Medulla oblongata (tissue), 1 donor: ENCODE measurements at regions not wholly inside any gene's neighbourhood (a gene's known extent, or its start where the extent isn't known, plus 50 kb on each side); places are given as distances from the start of the nearest gene placed in this dataset.
"Not testable (repeated sequence)": the region's sequence is repeated elsewhere in the genome, so short reads cannot be mapped to it uniquely, and the experiment has no call there.

Experiments used
- DNase-seq: peaks from one replicate; pipeline ENCODE4 v3.0.0-alpha.2; 2015; ENCODE audit errors: extremely low spot score

GRCh38 chr16:63135069-63135468, 1098.8 kb upstream of the CDH8 start:
- DNase-seq = no peak

DNA sequence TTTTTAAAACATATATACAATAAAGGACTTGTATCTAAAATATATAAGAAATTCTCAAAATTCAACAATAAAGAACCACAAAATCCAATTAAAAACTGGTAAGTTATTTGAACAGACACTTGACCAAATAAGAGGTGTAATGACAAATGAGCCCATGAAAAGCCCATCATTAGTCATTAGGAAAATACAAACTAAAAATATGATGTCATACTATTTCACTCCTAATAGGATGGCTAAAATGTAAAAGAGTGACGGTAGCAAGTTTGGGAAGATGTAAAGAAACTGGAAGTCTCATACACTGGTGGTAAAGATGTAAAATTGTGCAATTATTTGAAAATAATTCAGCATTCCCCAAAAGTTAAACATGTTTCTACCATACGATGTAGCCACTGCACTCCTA, 1095.3 kb upstream of the CDH8 start:
- no peak for DNase-seq

DNA sequence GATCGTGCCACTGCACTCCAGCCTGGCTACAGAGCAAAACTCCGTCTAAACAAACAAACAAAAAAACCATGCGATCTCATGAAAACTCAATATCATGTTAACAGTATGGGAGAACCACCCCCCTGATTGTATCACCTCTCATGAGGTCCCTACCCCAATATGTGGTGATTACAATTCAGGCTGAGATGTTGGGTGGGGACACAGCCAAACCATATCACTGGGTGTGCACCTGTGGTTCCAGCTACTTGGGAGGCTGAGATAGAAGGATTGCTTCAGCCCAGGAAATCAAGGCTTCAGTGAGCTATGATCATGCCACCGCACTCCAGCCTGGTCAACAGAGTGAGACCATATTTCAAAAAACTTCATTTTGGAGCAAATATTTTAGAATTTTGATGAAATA, 1094.7 kb upstream of the CDH8 start:
- DNase-seq = no peak

- DNase-seq = no peak
Measured at GRCh38 chr16:63129411-63130125, 1093.3 kb upstream of the CDH8 start.

- not testable (repeated sequence) for DNase-seq
Measured at GRCh38 chr16:63119905-63120304, 1083.7 kb upstream of the CDH8 start.

- no peak for DNase-seq
Measured at GRCh38 chr16:63100082-63100481, 1063.8 kb upstream of the CDH8 start.

DNA sequence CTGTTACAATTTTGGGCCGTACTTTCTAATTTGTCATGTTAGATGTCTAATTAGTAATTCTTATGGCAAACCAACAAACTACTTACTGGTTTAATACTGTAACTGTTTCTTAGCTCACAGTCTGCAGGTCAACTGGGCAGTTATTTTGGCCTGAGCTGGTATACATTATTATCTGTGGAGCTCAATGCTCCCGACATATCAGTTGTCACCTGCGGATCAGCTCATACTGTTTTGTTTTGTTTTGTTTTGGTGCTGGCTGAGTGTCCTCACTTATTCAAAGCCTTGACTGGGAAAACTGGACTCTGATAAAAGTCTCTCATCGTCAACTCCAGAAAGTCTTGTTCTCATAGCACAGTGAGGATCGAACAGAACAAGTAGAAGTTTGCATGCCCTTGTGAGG, 1060.6 kb upstream of the CDH8 start:
- no peak for DNase-seq

GRCh38 chr16:63092736-63093135, 1056.5 kb upstream of the CDH8 start:
- no peak for DNase-seq

DNA sequence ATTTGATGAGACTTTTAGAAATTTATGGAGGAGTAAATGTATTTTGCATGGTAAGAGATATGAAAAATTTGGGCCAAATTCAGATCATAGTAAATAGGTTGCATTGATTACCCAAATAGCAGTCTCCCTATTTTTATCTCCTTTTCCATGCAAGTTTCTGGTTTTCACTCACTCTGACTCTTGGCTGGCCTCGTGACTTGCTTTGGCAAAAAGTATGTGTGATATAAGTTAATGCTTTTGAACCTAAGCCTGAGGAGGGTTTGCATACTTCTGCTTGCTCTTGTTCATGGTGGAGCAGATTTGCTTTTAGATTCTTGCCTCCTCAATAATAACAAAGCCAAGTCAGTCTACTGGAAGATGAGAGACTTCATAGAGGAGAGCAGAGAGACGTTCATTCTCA, 1045.9 kb upstream of the CDH8 start:
- no peak for DNase-seq

DNA sequence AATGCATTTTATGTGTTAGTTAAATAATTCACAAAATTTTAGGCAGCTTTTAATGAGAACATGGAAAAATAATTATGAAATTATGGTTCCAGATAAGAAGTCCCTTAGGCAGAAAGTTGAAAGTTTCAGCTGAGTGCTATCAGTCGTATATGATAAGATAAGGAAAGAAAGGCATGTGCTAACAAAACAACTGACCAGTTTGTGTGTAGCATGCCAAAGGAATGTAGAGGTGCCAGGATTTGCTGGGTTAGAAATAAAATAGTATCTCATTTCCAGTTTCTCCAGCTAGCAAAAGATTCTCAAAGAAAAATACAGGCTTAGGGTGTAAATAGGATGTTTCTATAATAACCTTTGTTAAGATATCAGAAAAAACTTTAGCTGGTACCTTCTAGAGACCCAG, 1044.5 kb upstream of the CDH8 start:
- no peak for DNase-seq

GRCh38 chr16:63069047-63069446, 1032.8 kb upstream of the CDH8 start:
- no peak for DNase-seq

DNA sequence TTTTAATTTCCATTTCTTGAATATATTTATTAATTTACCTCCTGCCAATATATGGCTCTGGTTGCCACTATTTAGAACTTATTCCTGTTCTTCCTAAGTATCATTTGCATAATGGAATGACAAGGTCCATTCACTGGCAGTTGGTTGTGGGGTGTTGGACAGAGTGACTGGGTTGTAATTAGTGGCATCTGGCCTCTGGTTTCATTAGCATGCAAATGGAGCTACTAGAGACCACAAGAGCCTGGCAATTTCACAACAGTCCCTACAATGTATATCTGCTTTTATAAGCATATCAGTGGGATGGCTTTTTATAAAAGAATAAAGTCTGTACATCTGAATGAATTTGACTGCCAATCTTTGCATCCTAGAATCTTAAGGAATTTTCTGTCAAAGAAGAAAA, 1030.9 kb upstream of the CDH8 start:
- DNase-seq = no peak

GRCh38 chr16:63066552-63066951, 1030.3 kb upstream of the CDH8 start:
- no peak for DNase-seq

DNA sequence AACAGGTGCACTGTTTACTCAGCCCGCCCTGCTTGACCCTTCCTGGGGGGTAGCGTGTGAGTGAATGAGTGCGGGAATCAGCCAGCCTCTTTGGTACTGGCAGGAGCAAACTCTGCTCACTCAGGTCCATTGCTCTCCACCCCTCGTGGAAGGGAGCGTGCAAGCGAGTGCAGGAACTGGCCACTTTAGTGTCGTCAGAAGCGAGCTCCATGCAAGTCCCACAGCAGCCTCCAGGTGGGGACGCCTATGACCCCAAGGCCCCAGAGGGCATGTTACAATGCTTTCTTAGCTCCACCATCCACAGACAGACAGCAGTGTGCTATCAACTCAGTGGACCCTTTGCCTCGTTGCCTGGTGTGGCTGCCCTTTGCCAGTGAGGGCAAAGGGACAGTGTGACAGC, 1025.1 kb upstream of the CDH8 start:
- no peak for DNase-seq

DNA sequence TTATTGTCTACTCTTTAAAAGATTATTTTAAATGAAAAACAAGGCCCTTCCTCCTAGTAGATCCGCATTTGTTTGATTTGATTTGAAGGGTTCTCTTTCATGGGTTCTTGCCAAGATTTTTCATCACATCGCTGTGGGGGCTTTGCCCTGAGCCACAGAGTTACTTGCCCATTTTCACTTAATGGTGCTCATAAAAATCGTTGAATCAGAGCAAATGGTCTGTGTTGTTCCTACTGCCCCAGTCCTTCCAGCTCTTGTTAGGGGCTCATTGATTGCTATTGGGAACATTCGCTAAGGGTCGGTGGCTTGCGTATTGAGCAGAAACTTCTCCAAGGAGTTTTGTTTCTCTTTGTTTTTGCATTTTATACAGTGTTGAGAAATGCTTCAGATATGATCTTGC, 1023.4 kb upstream of the CDH8 start:
- DNase-seq = no peak

GRCh38 chr16:63057341-63057740, 1021.1 kb upstream of the CDH8 start:
- DNase-seq = no peak

DNA sequence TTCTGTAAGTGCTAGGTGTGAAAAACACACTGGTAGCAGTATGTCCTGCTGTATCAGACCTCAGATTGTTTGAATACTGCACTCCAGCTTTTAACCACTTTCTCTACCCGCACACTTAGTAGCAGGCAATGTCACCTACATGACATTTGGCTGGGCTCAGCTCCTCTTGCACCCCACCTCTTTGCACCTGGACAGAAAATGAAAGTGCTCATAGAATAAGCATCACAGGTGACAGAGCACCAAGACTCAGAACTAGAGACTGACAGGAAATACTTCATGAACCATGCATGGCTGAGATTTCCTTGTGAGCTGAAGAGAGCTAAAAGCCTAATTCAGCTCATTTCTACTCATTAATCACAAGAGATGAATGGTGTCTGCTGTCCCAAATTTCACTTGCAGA, 1014.2 kb upstream of the CDH8 start:
- DNase-seq = no peak

DNA sequence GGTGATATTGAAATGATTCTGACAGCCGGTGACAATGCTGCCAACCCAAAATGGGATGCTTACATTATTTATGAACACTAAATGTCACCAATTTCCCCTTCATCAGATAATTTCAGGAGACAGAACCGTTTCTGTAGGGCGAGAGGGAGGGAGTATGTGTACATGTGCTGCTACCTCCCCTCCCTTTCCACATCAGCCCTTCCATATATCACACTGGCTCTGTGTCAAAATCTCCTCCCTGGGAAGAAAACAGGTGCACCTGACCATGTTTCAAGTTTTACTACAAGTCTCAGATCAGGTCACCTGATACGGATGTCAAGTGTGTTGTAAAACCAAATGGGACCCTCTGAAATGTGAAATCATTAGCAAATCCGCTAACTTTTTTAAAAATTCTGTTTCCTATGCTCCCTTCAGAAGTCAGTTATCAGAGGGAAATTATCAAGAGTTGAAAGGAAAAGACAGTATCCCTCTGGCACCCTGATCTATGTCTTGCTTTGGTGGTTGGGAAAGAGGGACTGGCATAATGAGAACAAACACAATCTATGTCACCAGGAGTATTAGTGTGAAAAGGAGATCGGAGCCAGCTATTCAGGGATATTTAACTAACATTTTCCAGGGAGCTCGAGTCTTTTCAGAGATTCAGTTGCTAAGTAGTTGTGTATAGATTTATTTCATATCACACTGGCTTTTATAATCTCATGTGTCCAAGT, 1002.3 kb upstream of the CDH8 start:
- no peak for DNase-seq

GRCh38 chr16:63037761-63038396, 1001.6 kb upstream of the CDH8 start:
- DNase-seq = no peak

GRCh38 chr16:63018581-63019223, 982.5 kb upstream of the CDH8 start:
- no peak for DNase-seq

DNA sequence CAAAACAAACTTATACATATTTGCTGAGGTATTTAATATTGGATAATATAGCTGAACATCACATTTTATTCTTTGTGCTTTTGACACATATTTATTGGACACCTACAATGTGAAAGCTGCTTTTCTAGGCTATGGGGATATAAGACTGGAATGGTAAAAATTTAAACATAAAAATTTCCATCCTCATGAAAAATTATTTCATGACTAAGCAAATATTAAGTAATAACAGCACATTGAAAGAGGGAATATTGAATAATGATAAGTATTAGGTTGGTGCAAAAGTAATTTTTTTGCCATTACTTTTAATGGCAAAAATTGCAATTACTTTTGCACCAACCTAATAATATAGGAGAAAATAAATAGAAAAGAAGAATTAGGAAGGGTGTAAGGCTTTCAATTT, 972.5 kb upstream of the CDH8 start:
- no peak for DNase-seq

GRCh38 chr16:63005356-63005755, 969.1 kb upstream of the CDH8 start:
- no peak for DNase-seq

GRCh38 chr16:62989480-62989879, 953.2 kb upstream of the CDH8 start:
- DNase-seq = no peak
